Fibroblast of skin of left biceps (primary cell): ENCODE measurements at regions not wholly inside any gene's neighbourhood (a gene's known extent, or its start where the extent isn't known, plus 50 kb on each side); places are given as distances from the start of the nearest gene placed in this dataset.
"Not testable (repeated sequence)": the region's sequence is repeated elsewhere in the genome, so short reads cannot be mapped to it uniquely, and the experiment has no call there.

Experiments
- DNase-seq, 2 experiments: peaks; one replicate each; pipeline ENCODE4 v3.0.0-alpha.2; 2013; ENCODE audit warnings: low read depth in 2 of 2

GRCh38 chr6:147972448-147972847, 370.2 kb upstream of the SASH1 start:
- DNase-seq, result no peak

DNA sequence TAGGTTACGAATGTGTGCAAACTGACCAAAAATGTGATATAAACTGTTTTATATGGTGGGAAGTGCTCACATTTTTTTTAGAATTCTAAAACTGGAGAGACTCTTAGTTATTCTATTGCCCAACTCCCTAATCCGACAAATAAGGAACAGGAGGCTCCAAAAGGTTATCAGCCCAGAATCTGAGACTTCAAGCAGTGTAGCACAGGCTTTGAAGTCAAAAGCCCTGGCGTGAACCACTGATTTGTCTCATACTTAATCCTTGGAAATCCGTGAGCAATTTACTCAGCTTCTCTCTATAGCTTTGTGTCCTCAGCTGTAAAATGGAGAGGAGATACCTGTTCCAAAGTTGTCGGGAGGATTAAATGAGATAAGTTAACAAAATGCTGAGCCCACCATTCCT, 368.8 kb upstream of the SASH1 start:
- DNase-seq, result no peak

GRCh38 chr6:147974376-147974775, 368.3 kb upstream of the SASH1 start:
- peak; percentile 40 to 51 for DNase-seq

DNA sequence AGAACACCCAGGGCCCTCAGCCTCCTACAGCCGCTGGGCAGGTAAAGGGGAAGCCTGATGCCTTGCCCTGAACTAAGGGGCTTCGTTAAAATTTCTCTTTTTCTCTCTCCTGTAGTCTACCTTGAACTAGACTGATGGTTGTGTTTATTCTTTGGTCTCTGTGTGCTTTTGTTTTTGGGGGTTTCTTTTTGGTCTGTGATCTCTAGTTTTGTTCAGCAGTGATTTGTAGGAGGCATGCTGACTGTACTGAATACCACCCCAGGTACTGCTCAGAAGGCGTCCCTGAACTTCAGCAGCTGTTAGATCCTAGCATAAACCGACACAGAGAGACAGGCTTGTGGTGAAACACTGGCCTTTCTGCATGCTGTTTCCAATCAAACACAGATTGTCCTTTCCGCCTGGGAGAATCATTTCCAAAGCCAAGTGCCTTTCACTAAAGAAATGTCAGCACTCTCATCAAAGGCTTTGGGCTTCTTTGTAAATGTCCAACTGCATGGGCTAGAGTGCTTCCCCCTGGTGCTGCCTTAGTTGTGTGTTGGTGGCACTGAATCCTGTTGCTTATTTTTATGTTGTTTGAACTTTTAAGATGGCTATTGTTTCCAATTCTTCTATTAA, 364.7 kb upstream of the SASH1 start:
- DNase-seq, result no peak

GRCh38 chr6:147979966-147980365, 362.7 kb upstream of the SASH1 start:
- DNase-seq, result no peak

DNA sequence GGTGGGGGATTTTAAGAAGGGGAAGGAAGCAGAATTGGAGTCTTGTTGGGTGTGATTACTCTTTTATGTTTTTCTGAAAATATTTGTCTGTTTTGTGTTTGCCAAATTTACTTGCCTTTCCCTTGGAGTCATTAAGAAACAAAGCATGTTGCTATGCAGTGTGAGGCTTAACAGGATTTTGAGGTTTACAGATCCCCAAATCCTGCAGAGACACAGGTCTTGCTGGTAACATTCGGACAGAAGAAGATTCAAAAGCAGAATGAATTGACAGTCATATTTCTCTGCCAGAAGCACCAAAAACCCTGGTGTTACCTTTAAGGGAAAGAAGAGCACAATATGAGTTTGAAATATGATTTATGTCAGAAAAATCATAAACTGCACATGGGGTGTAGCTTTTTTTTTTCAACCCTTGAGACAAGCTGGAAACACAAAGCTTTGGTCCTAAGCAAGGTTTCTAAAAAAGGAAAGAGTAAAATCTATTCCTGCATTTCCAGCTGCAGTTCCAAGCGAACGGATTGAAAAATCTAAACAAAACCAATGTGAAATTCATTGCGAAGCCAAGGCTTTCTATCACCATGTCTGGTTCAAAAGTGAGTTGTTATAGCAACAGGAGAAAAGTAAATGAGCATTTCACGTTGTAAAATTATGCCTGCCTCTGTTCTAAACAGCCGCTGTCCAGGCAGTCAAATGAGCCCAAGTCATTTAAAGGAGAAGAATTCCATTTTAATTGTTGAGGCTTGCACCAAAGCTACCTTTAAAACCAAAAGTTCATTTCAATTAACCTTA, 358.9 kb upstream of the SASH1 start:
- DNase-seq, result no peak

- no peak for DNase-seq
These were observed 355.8 kb upstream of the SASH1 start for GRCh38 chr6:147986846-147987245.

GRCh38 chr6:147990159-147990558, 352.5 kb upstream of the SASH1 start:
- no peak for DNase-seq

- no peak for DNase-seq
These were observed 350.7 kb upstream of the SASH1 start for GRCh38 chr6:147991961-147992360.

GRCh38 chr6:147999001-147999540, 343.6 kb upstream of the SASH1 start:
- no peak for DNase-seq

DNA sequence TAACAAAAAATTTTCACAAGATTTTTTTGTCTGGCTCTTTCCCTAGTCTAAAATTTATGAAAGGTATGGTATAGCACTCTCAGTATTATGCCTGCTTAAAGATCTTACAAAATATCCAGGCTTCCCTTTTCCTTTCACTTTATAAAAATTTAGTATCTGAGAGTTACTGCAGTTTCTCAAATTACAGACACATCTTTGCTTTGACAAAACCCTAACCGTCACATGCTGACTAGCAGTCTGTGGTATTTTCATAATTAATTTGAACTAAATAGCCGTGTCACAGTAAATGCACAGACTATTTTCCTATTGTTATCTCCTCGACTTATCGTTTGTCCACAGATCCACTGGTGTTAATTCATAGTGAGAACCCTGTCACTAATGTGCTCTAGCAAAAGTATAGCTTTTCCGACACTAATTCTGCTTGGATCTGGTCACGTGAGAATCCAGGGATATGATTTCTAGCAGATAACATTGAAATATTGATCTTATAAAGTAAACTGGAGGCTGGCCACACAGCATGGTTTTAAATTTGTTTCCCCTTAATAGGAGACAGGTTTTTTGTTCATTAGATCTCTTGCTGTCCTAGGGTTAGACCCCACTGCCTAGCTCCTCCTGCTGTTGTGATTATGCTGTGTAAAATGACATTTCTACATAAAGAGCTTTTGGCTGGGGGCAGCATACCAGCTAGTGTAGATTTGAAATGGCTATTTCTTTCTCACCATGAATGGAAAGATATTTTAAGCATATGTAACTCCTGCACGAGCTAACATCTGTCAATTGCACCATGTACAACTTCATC, 340.6 kb upstream of the SASH1 start:
- DNase-seq, result no peak

DNA sequence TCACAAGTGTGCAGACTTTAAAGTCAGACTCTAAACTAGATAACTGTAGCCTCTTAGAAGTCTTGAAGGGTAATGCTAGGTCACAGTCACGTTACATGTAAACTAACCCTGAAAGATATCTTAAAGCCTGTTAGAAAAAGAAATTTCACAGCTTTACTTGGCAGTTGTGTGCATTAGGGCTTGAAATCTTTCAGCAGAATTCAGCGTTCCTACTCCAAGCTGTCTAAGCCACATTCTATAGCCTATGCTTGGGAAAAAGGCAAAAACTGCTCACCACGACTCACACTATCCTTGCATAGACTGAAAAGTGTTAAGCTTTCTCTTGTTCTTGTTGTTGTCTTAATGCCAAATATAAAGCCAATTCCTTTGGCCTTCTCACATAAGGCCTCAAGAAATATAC, 338.0 kb upstream of the SASH1 start:
- DNase-seq, result no peak

- DNase-seq, result no peak
These were observed 336.8 kb upstream of the SASH1 start for GRCh38 chr6:148005806-148006205.

- not testable (repeated sequence) for DNase-seq
These were observed 332.1 kb upstream of the SASH1 start for GRCh38 chr6:148010516-148010915.

- DNase-seq, result no peak
These were observed 326.6 kb upstream of the SASH1 start for GRCh38 chr6:148016013-148016412.

GRCh38 chr6:148021165-148021564, 321.5 kb upstream of the SASH1 start:
- no peak for DNase-seq

DNA sequence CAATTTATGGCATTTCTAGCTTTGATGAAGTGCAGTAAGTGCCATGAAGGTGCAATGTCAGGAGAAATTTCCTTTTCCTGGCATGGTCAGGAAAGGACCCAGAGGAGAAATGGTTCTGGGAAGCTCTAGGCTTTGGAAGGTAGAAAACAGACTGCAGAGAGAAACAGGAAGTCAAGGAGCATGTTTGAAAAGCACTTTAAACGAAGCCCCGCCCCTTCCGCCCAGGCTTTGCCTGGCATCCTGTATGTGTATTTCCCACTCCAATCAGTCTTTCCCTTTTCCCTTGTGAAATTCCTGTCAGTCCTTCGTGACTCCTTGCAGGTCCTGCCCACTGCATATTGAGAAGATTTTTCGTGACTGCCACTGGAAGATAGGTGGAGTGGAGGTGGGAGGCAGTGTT, 320.9 kb upstream of the SASH1 start:
- no peak for DNase-seq

DNA sequence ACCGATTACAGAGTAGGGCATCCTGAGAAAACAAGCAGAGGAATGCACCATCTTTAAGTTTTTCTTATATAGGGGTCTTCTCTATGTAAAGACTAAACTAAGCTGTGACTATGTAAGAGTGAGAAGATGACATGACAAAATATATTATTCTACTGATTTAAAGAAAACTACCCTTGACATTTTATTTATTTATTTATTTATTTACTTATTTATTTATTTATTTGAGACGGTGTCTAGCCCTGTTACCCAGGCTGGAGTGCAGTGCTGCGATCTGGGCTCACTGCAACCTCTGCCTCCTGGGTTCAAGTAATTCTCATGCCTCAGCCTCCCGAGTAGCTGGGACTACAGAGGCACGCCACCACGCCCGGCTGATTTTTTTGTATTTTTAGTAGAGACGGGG, 320.4 kb upstream of the SASH1 start:
- not testable (repeated sequence) for DNase-seq

GRCh38 chr6:148027201-148027600, 315.4 kb upstream of the SASH1 start:
- DNase-seq, result no peak

- DNase-seq, result no peak
These were observed 306.7 kb upstream of the SASH1 start for GRCh38 chr6:148035806-148036390.

GRCh38 chr6:148037496-148037895, 305.1 kb upstream of the SASH1 start:
- no peak for DNase-seq

DNA sequence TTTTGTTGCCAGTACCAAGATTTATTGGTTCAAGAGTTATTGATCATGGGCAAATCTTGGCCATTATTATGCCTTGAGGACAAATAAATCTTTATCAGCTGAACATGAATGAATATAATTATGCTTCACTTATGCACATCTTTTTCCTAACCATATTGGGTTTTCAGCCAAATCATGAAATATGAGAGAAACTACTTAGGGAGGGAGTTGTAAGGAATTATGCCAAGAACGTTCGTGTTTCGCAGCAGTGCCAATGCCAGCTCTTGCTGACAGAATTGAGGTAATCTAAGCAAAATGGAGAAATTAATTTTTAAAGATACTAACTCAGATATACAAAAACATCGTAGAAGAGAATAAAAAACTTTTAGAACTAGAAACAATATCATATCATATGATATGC, 301.1 kb upstream of the SASH1 start:
- DNase-seq, result no peak
